ENCODE measurements at regions not wholly inside any gene's neighbourhood (a gene's known extent, or its start where the extent isn't known, plus 50 kb on each side); places are given as distances from the start of the nearest gene placed in this dataset.

DNA sequence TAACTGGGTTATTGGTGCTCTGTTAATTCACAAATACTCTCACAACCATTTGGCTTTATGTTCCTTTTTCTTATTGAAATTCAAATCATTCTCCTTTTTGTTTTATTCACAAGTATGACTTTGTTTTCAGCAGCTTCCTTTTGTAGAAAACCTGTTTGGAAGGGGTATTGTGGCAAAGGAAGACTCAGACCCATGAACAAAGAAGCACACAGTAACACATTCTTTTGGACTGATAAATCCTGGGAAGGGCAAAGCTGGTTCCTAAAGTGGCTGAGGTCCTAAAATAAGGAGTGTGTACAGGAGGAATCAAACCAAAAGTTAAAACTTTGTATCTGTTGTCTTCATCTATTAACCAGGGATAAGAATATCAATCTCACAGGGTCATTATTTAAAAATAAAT lies 374.7 kb upstream of the FIGN start:
- CTCF ChIA-PET, result no interaction called here
- POLR2A ChIA-PET, result no interaction called here

DNA sequence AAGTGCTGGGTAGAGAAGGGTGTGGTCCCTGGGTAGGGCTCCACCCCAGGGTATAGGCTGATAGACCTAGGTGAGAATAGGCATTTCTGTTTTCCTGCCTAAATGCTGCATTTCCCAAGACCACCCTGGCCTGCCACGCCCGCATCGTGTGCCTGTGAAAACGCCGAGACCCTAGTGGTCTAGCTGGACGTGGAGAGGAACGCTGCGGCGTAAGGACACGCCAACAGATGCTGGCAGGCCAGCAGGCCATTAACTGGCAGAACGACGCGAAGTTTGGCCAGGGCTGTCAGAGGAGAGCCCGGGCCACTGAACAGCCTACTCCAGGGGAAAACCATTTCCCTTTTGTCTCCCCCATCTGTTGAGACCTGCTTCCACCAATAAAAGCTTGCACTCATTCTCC lies 373.2 kb upstream of the FIGN start:
- ChIA-PET POLR2A (no interaction called here), CTCF (no interaction called here)

DNA sequence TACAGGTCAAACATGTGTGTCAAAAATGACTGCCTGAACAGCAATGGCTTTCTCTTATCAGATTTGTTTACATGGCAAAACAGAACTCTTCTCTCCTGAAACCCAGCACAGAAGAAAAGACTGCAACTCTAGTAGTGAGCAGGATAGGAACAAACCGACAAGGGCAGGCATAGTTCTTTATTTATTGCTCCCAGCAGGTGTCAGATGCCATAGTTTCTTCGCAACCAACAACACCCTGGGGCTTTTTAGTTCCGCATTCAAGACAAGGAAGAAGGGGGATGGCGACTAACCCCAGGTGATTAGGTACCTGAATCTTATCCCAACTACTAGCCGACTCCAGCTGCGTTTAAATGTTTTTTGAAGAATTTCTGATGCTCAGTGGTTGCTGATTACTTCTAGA lies 367.5 kb upstream of the FIGN start:
- POLR2A ChIA-PET, result no interaction called here
- CTCF ChIA-PET, result no interaction called here

DNA sequence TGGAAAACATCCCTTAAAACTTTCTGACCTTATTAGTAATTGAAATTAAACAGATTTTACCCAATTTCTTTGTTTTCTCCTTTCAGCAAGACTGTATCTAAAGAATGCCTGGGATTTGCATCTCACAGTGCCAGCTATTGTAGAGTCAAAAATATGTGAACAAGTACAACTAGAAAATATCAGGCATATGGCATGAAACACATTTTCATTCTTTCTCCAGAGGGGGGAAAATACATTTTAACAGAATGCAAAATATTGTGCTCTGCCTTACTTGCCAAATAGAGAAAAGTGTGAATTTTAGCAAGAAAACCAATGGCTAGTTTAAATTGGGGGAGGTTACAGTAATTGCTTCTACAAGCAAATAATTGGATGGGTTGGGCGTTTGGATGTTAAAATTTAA lies 366.6 kb upstream of the FIGN start:
- CTCF ChIA-PET, result no interaction called here
- POLR2A ChIA-PET, result no interaction called here

DNA sequence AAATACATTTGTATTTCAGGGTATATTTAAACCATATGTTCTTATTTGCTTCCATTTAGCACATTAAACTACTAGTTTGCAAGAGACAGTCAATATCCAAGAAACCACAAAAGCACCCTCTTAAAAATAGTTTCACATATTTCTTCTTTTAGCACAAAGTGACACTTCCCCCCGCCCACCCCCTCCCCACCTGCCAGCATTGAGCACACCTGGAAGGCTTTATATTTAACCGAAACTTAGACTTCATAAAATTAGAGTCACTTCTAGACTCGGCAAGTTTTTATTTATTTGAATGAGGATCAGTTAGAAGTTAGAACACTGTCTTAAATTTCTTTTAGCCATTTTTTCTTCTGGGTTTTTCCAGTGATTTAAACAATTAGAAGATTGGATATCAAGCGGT lies 355.9 kb upstream of the FIGN start:
- ChIA-PET CTCF (no interaction called here), POLR2A (no interaction called here)

DNA sequence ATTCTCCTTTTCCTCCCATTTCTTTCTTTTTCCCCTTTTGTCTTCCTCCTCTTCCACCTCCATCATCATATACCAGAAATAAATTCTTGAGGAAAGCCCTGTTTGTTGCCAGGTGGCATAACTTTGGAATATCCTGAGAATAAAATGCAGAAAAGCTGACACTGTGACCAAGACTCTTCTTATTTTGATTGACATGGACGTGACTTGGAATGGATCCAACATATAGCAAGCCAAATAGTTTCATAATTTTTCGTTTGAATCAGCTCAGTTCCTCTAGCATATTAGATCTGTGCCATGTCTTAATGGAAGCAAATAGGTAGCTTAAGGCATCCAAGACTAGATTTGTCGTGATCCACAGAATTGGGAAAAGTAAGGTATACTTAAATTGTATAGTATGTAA lies 354.7 kb upstream of the FIGN start:
- ChIA-PET CTCF (no interaction called here), POLR2A (no interaction called here)

DNA sequence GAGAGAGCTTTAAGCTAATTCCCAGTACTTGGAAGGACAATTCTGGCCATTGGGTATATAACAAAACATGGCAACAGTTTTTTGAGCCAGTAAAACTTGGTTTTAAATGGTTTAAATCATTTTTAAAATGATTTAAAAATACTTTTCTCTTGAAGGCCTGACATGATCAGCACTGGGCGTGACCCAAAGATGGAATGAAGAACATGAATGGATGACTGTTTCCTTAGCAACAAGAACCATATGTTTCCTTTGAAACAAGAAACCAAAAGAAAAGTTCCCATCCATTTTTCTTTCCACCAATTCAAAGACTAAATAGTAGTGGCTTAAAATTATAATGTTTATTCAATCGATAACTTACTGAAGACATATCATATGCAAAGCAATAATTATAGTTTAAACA lies 348.3 kb upstream of the FIGN start:
- CTCF ChIA-PET, result no interaction called here
- POLR2A ChIA-PET, result no interaction called here

DNA sequence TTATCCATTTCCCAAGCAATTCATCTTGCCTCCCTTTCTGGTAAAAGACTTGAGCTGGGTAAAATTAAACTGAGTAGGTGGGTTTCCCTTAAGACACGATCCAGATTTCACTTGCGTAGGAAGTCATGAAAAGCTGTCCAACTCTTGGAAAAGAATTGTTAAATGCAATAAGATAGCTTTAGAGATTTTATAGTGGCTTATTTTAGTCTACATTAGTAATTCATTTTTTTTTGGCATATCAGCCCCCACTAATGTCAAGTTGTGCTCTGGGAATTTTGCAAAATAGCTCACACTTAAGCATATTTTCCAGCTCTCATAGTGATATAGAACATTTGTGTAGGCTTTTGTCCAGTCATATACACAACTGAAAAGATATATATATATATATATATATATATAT lies 344.7 kb upstream of the FIGN start:
- CTCF ChIA-PET, result no interaction called here
- POLR2A ChIA-PET, result no interaction called here

DNA sequence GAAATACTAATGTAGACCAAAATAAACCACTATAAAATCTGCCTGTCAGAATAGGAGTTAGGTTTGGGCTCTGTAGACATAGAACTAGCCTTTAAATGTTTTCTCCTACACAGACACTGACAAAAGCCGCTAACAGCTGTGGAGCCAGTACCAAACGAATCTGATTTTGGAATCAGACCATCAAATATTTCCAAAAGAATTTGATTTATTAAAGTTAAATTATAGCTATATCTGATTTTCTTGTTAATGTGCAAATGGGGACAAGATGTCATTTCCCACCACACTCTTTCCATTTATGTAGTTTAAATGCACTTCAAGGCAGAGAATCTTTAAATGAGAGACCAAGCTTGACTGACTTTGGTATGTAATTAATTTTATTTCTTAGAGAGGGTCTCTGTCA lies 343.4 kb upstream of the FIGN start:
- CTCF ChIA-PET, result no interaction called here
- POLR2A ChIA-PET, result no interaction called here

DNA sequence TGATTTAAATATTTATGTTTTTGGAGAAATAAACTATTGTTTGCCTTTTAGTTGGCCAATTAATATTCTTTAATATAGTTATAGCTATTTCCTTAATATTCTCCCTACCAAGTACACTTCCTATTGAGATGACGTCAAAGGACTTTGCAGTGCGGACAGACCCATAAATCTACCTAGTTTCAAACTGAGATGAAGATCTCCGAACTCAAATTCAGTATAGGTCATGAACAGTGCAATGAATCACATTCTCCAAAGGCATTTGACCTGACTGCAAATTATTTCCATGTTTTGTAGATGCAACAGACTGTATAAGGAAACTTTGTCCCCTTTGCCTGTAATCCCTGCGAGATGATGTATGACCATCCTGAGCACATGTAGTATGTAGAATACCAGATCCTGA lies 342.6 kb upstream of the FIGN start:
- ChIA-PET CTCF (no interaction called here), POLR2A (no interaction called here)

DNA sequence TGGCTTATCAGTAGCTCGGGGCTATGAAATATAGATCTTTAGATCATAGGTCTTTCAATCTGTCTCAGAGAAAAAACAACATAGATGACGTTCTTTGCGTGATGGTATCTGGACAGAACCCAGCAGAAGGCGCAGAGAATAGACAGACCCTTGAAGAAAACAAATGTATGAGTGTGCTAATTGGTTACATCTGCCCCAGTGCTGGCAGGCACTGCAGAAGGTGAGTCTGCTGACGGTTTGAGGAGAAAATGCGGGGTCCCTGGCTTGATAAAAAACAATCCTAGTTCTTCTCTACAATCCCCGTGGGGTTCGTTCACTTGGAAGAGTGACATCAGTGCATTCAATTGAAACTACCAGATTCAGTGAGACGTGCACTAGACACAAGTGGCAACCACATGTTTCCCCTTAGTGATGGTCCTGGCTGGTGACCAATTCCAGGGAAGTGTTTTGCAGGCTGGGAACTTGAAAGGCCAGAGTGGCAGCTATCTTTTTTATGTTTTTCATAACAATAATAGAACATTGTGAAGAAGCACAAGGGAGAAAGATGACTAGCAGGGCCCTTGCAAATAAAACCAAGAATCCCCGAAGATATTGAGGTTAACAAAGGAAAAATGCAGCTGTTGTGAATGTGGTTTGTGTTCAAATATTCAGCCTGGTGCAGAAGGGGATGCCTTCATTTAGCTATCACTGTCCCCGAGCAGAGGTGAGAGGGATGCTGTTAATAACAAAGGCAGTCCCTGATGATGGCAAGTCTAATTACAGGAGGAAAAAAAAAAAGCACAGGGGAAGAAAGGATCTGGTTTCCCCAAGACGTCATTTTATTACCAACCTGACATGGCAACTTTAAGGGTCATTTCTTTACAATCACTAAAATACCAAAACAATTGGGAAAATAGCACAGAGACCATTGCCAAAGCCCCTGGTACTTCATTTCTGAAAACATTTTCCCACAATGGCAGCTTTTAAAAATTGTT lies 337.6 kb upstream of the FIGN start:
- POLR2A ChIA-PET, result no interaction called here
- CTCF ChIA-PET, result no interaction called here

DNA sequence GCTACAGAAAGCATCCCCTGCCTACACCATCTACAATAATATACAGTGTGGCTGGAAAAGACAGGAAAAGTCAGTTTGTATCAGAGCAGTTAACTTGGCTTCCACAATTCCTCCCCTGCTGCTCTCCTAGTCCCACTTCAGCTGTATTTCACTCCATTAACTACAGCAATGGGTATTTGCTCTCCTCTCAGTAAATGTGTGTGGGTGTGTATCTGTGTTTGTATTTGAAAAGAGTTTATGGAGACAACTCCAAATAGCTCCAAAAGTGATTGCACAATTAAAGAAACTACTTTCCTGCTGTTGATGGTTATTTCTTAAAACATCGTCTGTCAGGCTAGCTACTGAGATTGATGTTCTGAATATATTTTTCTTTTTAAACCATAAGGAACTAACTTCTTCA lies 333.7 kb upstream of the FIGN start:
- POLR2A ChIA-PET, result no interaction called here

DNA sequence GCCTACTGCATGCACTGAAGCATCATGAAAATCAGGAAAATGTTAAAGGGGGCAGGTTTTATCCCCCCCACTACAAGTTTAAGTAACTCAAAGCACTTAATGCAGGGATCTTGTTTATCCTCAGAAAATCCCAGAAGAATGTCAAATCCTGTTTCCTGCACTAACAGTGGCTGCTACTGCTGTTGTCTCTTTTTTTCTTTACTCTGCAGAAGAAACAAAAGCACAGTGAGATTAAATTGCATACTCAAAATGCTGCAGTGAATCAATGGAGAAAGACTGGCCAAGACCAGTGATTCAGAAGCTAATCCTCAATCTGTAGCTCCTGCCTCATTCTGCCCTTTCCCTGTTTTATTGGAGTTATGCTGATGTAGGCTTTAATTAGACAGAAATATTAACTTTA lies 332.3 kb upstream of the FIGN start:
- CTCF ChIA-PET, result no interaction called here
- POLR2A ChIA-PET, result no interaction called here

More for the DNA sequence above, 333.7 kb upstream of the FIGN start:
- CTCF ChIA-PET, result no interaction called here

DNA sequence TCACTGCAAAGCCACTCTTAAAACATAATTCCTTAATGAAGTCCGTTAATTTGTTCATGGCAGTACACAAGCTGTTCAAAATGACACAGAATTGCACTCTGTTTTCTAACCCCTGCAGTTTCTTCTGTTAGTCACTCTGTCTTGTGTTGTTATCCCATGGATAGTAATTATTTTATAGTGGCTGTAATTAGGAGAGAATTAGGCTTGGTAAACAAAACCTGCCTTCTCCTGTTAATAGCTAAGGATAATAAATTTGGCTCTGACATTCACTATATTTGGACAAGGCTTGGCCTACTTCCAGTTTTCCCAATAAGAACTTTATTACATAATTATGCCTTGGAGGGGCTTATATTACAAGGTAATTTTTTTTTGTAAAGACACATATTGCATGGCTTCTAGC lies 330.3 kb upstream of the FIGN start:
- ChIA-PET POLR2A (no interaction called here), CTCF (no interaction called here)

DNA sequence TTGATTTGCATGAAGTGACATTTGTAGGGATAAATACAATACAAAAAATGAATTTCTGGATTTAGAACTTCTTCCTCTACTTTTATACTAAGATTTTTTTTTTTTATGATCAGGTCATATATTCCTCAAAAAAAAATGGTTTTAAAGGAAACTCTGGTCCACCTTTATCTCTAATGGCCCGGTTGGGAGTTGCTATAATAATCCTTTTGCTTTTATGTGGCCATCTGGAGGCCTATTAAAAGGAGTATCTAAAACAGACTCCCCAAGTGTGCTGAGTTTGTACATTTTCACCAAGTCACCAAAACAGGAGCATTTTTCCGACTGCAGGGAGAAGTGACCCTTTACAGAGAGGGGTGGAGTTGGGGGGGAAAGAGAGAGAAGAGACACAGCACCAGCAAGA lies 329.2 kb upstream of the FIGN start:
- CTCF ChIA-PET, result no interaction called here
- POLR2A ChIA-PET, result no interaction called here

DNA sequence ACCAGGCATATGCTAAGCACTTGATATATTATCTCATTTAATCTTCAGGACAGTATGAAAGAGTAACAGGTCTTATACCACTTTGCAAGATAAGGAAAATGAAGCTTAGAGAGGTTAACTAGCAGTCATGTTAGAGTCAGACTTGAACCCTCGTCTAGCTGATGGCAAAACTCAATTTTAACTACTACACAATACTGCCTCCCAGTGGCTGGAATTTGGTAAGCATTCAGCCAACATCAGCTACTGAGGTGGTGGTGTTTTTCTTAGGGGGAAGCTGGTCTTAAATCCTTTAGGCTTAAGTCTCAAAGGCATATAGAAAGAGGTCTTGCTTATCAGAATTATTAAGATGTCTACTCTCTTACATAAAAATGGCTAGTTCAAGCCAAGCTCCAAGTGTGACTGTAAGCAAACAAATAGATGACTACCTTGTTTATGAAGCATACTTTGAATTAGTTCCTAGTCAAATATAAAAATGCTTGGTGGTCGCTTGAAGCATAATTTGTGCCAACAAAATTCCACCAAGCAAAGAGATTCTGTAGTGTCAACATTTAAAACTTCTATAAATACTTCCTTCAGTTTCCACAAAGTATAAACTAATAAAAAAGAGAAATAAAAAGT lies 325.4 kb upstream of the FIGN start:
- ChIA-PET POLR2A (no interaction called here), CTCF (no interaction called here)

DNA sequence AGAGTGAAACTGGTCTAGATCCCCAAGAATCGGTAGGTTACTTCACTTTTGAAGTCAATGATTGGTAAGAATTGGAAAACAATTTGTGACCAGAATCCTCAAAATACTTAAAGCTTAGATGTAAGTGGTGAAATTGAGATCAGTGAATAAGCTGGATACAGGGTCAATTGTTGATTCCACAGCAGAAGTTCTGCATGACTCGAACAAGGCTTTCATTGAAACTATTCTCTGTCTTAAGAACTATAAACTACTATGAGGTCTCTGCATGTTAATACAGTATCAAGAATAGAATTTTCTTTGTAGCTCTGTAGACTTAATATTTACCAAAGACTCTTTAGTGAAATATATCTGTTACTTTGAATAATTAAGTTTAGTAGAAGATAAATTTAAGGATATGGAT lies 324.2 kb upstream of the FIGN start:
- ChIA-PET POLR2A (no interaction called here), CTCF (no interaction called here)

DNA sequence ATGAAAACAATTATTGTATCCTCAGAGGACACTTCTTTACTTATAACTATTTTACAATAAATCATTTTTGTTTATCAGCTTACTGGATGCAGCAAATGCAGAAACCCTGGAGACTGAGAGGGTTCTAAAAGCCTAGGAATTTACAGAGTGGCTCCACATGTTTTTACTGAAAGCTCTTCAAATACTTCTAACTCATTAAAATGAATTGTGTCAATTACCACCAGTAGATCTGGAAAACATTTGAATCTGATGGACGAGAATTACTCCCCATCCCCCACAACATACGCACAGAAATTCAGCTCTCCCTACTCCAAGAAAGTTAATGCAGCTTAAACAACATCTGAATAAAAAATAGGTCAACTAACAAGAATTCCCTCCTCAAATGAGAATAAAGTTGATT lies 319.8 kb upstream of the FIGN start:
- ChIA-PET POLR2A (no interaction called here), CTCF (no interaction called here)

DNA sequence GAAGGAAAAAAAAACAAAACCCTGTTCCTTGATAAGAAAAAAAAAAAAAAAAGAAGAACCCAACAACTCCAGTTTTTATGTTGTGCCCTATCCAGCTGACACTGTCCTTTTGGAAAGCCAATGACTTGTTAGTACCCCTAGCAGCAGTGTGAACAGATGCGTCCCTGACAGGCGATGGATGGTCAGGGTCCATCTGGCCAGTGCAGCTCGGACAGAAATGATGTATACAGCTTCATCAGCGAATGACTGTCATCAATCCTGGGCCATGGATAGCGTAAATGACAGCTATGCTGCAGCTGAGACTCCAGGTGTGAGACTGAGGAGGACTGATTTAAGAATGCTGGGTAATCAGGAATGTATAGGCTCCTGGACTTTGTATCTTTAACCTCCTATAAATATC lies 318.8 kb upstream of the FIGN start:
- ChIA-PET POLR2A (no interaction called here), CTCF (no interaction called here)

DNA sequence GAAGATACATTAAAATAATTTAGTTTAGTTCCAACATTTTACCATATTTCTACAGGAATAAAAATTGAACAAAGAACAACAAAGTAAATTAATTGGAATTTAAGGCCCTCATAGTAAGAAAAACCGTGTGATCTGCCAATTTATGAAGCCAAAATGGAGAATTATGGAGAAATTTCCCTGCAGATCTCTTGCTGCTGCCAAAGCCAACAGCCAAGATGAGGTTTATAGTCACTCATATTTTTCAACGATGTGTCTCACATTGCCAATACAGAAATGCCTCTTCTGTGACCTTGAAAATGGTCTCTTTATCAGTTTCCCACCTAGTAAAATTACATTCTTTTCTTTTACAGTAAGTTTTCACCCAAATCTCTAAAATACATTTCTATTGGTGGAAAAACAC lies 317.2 kb upstream of the FIGN start:
- CTCF ChIA-PET, result no interaction called here
- POLR2A ChIA-PET, result no interaction called here

DNA sequence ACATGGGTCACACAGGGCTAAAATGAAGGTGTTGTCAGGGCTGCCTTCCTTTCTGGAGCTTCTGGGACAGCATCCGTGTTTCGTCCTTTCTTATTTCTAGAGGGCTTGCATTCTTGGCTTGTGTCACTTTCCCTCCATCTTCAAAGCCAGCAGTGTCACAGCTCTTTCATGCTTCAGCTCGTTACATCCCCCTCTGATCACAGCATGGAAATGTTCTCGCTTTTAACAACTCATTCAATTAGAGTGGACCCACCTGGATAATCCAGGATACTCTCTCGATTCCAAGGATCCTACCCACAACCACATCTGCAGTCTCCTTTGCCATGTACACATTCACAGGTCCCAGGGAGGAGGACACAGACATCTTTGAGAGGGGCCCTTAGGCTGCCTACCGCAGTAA lies 316.2 kb upstream of the FIGN start:
- POLR2A ChIA-PET, result no interaction called here
- CTCF ChIA-PET, result no interaction called here

DNA sequence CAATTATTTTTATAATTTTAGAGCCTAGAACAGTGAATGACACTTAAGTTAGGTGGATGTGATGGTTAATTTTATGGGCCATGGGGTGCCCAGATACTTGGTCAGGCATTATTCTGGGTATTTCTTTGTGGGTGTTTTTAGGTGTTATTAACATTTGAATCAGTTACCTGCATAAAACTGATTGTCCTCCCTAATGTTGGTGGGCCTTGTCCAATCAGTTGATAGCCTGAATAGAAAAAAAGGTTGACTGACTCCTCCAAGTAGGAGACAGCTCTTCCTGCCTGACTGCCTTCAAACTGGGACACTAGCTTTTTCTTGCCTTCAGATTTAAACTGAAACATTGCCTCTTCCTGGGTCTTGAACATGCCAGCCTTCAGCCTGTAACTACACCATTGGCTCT lies 312.9 kb upstream of the FIGN start:
- POLR2A ChIA-PET, result no interaction called here
- CTCF ChIA-PET, result no interaction called here

Measured in activated CD8-positive, alpha-beta memory T cell treated with anti-CD3 and anti-CD28 coated beads for 36 hours (primary cell).